NCI-H2227 (cell line): ENCODE measurements at regions not wholly inside any gene's neighbourhood (a gene's known extent, or its start where the extent isn't known, plus 50 kb on each side); places are given as distances from the start of the nearest gene placed in this dataset.
A peak's percentile ranks its signal among the peaks of the same experiment; 100 is the strongest.

ENCODE experiments used
- DNase-seq: peaks from one replicate; lab custom pipeline; 2025; ENCODE audit not compliant: unreplicated experiment; lab: John Stamatoyannopoulos, UW

- DNase-seq = no peak
Observed at GRCh38 chr14:61226015-61226654, 55.0 kb downstream of the TMEM30B start.

DNA sequence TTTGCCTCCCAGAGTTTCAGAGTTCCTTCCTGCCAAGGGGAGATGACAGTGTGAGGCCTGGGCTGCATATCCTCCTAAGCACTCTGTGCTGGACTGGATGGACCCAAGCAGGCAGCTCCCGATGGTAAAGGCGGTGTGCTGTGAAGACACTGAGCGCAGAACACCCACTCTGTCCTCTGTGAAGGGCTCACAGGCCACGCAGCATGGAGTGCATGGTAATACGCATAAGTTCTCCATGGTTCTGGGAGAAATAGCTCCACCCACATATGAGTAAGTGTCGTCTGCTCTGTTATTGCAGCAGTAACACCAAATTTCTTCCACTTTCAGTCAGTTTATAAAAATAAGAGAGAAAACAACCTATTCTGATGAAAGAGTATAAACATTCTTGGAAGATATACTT, 55.8 kb downstream of the TMEM30B start:
- no peak for DNase-seq

DNA sequence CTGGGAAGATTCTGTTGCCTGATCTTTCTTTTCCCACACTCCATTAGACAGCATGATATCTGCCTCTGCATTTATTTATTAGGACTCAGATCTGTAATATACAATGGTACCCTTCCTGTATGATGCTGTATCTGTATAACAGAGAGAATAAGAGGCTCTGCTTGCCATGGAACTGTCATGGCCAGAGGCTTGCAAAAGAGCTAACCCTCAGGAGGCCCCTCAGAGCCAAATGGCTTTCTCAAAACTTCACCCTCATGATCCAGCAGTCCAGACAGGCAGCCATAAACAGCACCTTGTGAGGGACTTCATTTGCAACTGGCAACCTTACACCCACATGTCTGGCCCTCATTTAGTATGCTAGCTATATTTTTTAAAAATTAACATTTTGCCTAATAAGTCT, 57.6 kb downstream of the TMEM30B start:
- no peak for DNase-seq

DNA sequence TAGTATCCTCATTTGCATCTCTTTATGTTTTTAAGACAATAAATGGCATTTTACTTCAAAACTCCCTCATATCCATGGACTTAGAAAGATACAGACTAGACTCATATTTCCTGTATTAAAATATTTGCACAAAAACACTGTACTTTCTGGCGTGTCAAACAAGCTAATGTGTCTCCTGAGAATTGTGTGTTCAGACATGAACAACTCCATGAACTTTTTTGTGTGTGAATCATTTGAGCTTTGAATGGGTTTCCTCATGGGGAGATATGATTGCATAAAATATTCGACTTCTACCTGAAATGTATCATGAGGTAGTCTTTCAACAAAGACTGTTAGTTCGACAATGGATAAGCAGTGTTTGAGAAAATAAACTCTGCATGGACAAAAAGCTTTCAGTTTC, 58.8 kb downstream of the TMEM30B start:
- DNase-seq = no peak

DNA sequence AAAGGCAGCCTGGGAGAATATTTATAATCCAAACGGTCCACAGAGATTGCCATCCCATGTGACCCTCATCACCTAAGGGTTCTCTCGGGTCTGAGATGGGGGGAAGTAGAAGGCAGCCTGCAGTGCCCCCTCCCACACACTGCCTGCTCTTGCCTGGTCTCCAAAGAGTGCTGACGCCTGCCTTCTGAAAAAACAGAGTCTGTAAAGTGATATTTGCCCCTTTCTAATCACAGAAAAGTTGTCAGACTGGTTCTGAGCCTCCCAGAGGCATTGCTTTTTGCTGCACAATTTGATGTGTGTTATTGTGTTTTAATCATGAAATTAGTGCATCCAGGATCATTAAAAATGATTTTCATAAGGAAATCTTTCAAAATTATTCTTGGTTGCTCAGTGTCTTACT, 59.2 kb downstream of the TMEM30B start:
- no peak for DNase-seq

GRCh38 chr14:61219673-61220072, 61.5 kb downstream of the TMEM30B start:
- no peak for DNase-seq

GRCh38 chr14:61219256-61219655, 61.9 kb downstream of the TMEM30B start:
- no peak for DNase-seq

DNA sequence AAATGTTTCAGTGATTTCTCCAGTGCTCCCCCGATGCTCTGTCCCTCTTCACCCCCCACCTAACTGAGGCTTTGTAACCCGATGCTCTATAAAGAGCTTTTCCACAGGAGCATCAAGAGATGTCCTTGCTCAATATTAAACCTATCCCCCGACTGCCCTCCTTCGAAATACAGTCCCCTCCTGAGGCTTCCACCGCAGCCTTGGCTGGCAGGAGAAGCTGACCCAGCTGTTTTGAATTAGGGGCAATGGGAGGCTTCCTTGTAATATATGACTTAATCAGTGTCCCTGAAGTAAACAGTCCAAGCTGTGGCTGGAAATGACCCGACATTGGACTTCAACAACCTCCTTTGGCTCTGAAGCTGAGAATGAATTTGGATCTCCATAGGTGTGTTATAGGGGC, 62.4 kb downstream of the TMEM30B start:
- DNase-seq = no peak

DNA sequence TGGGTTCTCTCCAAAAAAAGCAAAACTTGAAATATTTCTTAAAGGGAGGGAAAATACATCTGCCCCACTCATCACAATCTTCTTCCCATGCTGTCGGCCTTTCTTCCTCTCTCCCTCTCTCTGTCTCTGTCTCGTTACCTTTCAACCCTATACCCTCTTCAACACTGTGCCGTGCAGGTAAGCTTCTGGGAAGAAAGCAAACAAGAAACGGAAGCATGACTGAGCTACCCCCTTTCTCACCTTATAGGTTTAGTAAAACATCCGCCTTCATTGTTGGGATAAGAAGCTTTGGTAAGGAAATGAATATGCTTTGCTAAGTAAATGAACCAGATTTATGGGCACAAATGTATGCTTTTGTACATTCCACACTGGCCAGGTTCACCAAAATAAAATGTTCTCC, 63.0 kb downstream of the TMEM30B start:
- no peak for DNase-seq

- DNase-seq = no peak
Observed at GRCh38 chr14:61217516-61217915, 63.6 kb downstream of the TMEM30B start.

DNA sequence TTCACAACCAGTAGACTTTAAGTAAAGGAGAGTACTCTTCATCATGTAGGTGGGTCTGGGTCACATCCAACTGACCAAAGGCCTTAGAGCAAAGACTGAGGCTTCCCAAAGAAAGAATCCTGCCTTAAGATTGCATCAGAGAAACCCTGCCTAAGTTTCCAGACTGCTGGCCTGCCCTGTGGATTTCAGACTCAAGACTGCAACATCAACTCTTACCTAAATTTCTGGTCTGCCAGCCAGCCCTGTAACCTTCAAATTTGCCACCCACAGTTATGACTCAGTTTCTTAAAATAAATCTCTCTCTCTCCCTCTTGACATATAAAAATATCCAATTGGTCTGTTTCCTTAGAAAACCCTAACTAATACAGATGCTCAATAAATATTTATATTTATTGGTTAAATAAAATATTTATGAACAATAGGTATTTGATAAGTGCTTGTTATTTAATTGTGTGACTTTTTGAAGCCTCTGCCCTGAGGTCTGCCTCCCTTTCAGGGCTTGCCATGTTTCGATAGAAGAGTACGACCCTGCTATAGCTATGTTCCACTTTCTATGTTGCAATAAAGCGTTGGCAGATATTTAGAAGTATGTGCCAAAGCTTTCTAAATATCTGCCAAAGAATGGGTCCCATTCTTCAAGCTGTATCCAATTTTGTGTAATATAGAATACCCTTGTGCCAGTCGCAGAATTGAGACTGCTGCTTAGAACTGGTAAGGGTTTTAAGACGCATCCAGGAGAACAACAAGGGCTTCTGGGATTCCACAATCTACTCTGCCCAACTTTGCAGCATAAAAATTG, 65.7 kb downstream of the TMEM30B start:
- no peak for DNase-seq

DNA sequence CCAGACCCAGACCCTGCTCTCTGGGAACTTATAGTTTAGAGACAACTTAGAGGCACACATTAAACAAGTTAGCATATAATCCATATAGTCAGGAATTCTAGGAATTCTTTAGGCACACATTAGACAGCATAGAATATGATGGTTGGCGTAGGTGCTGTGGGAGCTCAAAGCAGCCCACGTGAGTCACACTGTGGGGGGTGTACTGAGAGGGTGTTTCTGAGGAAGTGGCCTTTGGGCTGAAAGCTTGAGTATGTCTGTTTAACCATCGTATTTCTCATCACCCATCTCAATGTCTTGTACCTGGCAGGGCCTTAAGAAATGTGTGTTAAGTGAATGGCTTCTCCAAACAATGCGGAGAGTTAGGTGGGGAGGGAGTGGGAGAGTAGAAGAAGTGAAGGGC, 67.2 kb downstream of the TMEM30B start:
- no peak for DNase-seq

GRCh38 chr14:61213191-61213621, 67.9 kb downstream of the TMEM30B start:
- no peak for DNase-seq

DNA sequence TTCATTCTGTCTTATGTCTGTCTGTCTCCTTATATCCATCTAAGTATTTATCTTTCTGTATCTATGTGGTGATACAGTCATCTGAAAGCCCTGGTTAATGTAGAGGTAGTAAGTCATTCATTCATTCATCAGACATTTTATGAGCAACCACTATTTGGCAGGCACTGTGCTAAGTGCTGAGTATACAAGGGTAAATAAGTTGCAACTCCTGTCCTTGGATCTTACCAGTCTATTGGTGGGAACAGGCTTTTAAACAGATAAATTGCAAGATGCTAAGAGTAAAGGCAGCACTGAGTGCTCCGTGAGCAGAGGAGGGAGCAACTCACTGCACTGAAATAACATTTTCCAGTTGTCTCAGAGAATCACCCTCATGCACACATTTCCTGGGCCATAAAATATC, 68.6 kb downstream of the TMEM30B start:
- DNase-seq = no peak

DNA sequence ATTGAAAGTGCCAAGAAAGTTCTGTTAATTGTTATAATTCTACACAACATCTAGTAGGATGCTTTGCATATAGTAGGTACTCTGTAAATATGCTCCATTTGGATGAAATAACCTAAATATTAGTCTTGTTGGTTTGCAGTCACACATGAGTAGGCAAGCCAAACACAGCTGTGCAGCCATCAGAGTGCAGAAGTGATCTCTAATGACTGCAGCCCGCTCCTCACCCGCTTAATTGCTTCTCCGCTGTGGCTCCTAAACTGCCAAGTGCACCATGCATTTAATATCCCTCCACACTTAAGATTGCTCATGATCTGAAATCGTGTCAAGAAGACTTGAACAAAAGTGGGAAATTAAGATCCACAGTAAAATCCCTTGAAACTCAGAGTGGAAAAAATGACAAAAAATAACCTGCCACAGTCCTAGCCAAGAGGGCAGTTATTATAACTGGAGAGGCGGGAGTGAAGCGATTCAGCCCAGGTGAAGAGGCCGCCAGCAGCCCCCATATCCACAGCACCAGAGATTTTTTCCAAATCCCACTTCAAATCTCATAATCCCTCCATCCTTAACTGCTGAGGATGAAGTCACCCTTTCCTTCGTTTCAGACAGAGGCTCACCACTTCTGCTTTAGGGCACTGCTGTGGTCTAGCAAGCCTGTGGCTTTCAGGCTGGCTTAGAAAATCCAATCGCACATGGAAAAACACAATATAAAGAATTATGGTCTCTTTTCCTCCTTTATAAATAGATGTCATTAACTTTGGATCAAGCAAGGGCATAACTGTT, 69.5 kb downstream of the TMEM30B start:
- peak; percentile 34 for DNase-seq

DNA sequence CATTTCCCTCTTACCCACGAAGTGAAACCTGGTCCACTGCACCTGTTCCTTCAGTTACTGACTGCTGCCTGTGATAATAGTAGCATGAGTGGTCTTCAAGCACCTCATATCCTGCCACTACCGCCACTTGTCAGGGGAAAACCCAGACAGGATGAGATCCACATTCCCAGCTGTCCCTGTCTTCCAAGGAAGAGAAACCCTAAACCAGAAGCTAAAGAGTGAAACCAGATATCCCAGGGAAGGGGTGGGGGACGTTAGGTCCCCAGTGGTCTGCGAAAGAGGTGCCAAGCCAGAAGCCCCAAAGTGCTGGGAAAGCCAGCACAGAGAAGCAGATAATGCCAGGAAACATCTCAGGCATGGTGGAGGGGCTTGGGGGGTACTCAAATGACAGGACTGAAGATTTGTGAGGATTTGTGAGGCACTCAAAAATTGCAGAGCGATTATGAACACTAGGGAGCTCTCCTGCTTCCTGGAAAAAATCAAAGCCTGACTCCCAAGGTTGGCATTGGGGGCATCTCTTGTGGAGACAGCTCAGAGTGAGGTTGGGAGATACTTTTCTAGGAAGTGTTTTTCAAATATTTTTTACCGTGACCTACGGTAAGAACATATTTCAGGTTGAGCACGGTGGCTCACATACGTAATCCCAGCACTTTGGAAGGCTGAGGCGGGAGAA, 77.9 kb downstream of the TMEM30B start:
- DNase-seq = no peak

DNA sequence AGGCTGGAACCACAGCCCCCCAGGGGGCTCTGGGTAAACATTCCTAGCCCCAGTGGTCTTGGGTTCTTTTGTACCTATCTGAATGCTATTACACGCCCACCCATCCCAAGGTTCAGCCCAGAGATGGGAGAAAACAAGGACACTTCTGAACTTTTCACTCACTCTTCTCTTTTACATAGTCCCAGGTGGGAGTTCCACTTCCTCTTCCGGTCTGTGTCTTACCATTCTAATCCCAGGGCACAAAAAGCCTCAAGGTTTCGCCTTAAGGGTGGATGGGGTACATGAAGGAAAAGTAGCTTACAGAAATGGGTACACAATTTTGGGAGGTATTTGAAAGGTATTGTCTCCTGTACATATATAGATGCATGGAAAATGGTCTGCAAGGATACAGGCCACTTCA, 79.0 kb downstream of the TMEM30B start:
- no peak for DNase-seq

GRCh38 chr14:61201171-61201570, 80.0 kb downstream of the TMEM30B start:
- DNase-seq = no peak

GRCh38 chr14:61197416-61197815, 83.7 kb downstream of the TMEM30B start:
- no peak for DNase-seq

- no peak for DNase-seq
Observed at GRCh38 chr14:61196792-61197191, 84.3 kb downstream of the TMEM30B start.

DNA sequence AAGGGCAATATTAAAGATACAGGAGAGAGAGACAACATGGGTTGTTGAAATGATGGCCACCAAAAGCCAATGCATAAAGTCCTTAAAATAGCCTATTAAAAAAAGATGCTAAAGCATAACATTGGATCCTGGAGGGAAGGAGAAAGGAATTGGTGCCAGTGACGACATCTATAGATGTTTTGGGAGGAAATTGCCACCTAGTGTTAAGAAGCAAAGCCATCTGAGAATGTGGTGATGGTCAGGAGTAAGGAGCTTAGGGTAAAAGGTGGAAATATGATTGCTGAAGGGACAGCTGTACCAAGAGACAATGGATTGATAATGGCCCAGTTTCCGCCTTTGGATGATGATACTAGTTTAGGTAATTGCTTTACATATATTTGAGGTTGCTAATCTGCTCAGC, 85.1 kb downstream of the TMEM30B start:
- no peak for DNase-seq
